ENCODE measurements at regions not wholly inside any gene's neighbourhood (a gene's known extent, or its start where the extent isn't known, plus 50 kb on each side); places are given as distances from the start of the nearest gene placed in this dataset.

GRCh38 chr6:79762370-79762769 is 131.2 kb downstream of the SH3BGRL2 start:
- Mint-ChIP-seq H3K27ac (no peak overlapping the region), H3K36me3 (no peaks in the 10 kb centered on the region), H3K4me1 (no peaks in the 10 kb centered on the region), H3K9me3 (no peaks in the 10 kb centered on the region), H3K27me3 (peaks cover 15% of the 10 kb centered on the region), H3K4me3 (no peak overlapping the region)
- DNase-seq, result no peak

- Mint-ChIP-seq H3K36me3 (no peaks in the 10 kb centered on the region), H3K4me3 (no peak overlapping the region), H3K27ac (no peak overlapping the region), H3K27me3 (peaks cover 24% of the 10 kb centered on the region), H3K4me1 (no peaks in the 10 kb centered on the region), H3K9me3 (no peaks in the 10 kb centered on the region)
- no peak for DNase-seq
Measured at GRCh38 chr6:79756496-79756895, 125.4 kb downstream of the SH3BGRL2 start.

DNA sequence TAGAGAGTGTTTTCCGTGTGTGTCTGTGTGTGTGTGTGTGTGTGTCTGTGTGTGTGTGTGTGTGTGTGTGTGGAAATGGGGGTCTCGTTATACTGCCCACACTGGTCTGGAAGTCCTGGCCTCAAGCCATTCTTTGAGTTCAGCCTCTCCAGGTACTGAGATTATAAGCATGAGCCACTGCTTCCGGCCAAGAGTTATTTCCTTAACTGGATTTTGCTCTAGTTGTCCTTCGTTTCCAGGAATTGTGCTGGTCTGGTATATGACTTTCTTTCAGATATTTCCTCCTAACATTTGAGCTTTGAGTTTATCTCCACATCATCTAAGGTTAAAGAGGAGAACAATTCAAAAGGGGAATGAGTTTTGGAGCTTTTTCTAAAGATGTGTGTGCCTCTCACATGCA is 124.8 kb downstream of the SH3BGRL2 start:
- H3K27me3 Mint-ChIP-seq, result peaks cover 26% of the 10 kb centered on the region
- H3K36me3 Mint-ChIP-seq, result no peaks in the 10 kb centered on the region
- H3K27ac Mint-ChIP-seq, result no peak overlapping the region
- H3K9me3 Mint-ChIP-seq, result no peaks in the 10 kb centered on the region
- DNase-seq, result no peak
- no peaks in the 10 kb centered on the region for H3K4me1 Mint-ChIP-seq
- H3K4me3 Mint-ChIP-seq, result no peak overlapping the region

Data from activated naive CD8-positive, alpha-beta T cell treated with anti-CD3 and anti-CD28 coated beads for 36 hours (primary cell).